BJ (cell line): ENCODE measurements at regions not wholly inside any gene's neighbourhood (a gene's known extent, or its start where the extent isn't known, plus 50 kb on each side); places are given as distances from the start of the nearest gene placed in this dataset.
A peak's percentile ranks its signal among the peaks of the same experiment; 100 is the strongest.

Experiments
- CTCF ChIA-PET: fragments of 350-600 bp; formaldehyde crosslinking; extraction: SDS; loops from one replicate; lab custom pipeline; 2021; ENCODE audit warnings: antibody characterized with exemption, inconsistent platforms; lab: Yijun Ruan, JAX
- POLR2A ChIA-PET: fragments of 300-600 bp; sonication (Branson Sonifier 250); formaldehyde crosslinking; extraction: SDS; loops from one replicate; lab custom pipeline; 2021; ENCODE audit warnings: antibody characterized with exemption; lab: Charles Lee
- DNase-seq: peaks from one replicate; pipeline ENCODE4 v3.0.0-alpha.2; 2011; ENCODE audit warnings: low read depth
- H3K27me3 ChIP-seq: 2 replicates; pipeline ENCODE4 v1.6.0; 2011; ENCODE audit warnings: low read length; ENCODE audit not compliant: control insufficient read depth, insufficient read depth
- H3K36me3 ChIP-seq: 2 replicates; pipeline ENCODE4 v1.5.1; 2011; ENCODE audit warnings: low read length; ENCODE audit not compliant: control insufficient read depth, insufficient read depth
- H3K4me3 ChIP-seq: 2 replicates; pipeline ENCODE4 v1.5.1; 2011; ENCODE audit warnings: low read depth, mild to moderate bottlenecking, control low read depth, low read length
- CTCF ChIP-seq: IDR thresholded peaks from 2 replicates; pipeline ENCODE4 v1.5.1; 2011; ENCODE audit warnings: low read depth, mild to moderate bottlenecking, control low read depth, inconsistent platforms, low read length, moderate library complexity; ENCODE audit not compliant: insufficient read depth

GRCh38 chr3:115513416-115513800, 109.9 kb upstream of the GAP43 start:
- Histone ChIP-seq H3K36me3 (no peaks in the 10 kb centered on the region), H3K4me3 (no peak overlapping the region), H3K27me3 (no peaks in the 10 kb centered on the region; the same call in 1 of the 2 replicates)
- ChIA-PET POLR2A (no interaction called here), CTCF (no interaction called here)
- TF ChIP-seq CTCF, result no peak
- DNase-seq, result no peak

DNA sequence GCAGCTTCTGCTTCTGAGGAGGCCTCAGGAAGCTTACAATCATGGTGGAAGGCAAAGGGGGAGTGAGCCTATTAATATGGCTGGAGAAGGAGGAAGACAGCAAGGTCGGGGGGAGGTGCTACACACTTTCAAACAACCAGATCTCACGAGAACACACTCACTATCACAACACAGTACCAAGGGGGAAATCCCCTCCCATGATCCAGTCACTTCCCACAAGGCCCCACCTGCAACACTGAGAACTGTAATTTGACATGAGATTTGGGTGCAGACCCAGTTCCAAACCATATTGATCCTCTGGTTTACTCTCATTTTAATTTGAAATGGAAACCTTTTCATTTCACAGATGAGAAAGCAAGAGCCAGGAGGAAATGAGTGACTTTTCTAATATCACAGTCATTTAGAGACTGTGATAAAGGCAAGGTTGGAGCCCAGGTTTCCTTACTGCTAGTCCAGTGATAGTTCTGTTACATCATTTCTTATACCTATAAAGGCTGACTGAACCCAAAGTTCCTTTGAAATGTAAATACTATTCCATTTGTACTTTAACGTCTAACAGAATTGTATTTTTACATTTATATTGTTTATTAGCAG, 105.8 kb upstream of the GAP43 start:
- no peak overlapping the region for H3K4me3 ChIP-seq
- CTCF ChIA-PET, result no interaction called here
- no peaks in the 10 kb centered on the region for H3K36me3 ChIP-seq
- no peaks in the 10 kb centered on the region for H3K27me3 ChIP-seq
- POLR2A ChIA-PET, result no interaction called here
- DNase-seq, result no peak
- no peak for TF ChIP-seq CTCF

- CTCF ChIA-PET, result no interaction called here
These were observed 105.0 kb upstream of the GAP43 start for GRCh38 chr3:115518100-115518852.

GRCh38 chr3:115520241-115520640, 103.1 kb upstream of the GAP43 start:
- POLR2A ChIA-PET, result interaction anchor here (0.7 kb wide), 1 partner anchor 41 kb away, joined by 3 read pairs; no protein-coding TSS in a partner anchor
- no peak overlapping the region for H3K4me3 ChIP-seq
- CTCF ChIA-PET, result interaction anchor here (1.9 kb wide), 1 partner anchor 12 kb away, joined by 4 read pairs; no protein-coding TSS in a partner anchor
- no peak for DNase-seq
- H3K36me3 ChIP-seq, result no peaks in the 10 kb centered on the region
- no peak for TF ChIP-seq CTCF
- no peaks in the 10 kb centered on the region for H3K27me3 ChIP-seq

More at GRCh38 chr3:115518100-115518852, 105.0 kb upstream of the GAP43 start:
- H3K36me3 ChIP-seq, result no peaks in the 10 kb centered on the region
- POLR2A ChIA-PET, result no interaction called here
- no peaks in the 10 kb centered on the region for H3K27me3 ChIP-seq
- no peak for TF ChIP-seq CTCF
- peak; percentile 22 for DNase-seq
- H3K4me3 ChIP-seq, result no peak overlapping the region

DNA sequence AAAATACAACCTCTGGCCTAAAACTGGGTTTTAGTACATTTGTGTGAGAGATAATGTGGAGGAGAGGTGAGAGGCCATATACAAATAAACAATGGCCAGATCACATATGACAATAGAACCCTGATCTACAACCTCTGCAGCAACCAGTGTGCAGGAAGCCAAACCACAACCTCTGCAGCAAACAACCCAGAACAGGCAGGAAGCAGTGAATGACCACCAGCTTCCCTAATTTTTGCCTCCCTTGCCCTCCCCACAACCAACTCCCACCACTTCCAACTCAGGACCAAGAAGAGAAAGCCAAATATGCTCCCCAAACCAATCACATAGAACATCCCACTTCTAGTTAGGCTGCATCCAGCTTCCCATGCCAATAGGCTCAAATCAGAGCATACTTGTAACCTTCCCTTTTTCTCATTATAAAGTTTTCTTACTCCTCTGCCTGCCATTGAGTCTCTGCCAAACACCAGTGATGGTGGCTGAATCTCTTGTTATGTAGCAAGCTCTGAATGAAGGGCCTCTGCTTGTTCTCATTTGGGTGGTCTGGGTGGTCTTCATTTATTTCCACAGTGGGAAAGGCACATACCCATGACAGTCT, 102.6 kb upstream of the GAP43 start:
- no peaks in the 10 kb centered on the region for H3K36me3 ChIP-seq
- POLR2A ChIA-PET, result interaction anchor here (0.7 kb wide), 1 partner anchor 42 kb away, joined by 3 read pairs; no protein-coding TSS in a partner anchor
- H3K27me3 ChIP-seq, result no peaks in the 10 kb centered on the region
- H3K4me3 ChIP-seq, result no peak overlapping the region
- TF ChIP-seq CTCF, result no peak
- no peak for DNase-seq
- CTCF ChIA-PET, result interaction anchor here (1.9 kb wide), 1 partner anchor 11 kb away, joined by 4 read pairs; no protein-coding TSS in a partner anchor
